COR-L47 (cell line): ENCODE measurements at regions not wholly inside any gene's neighbourhood (a gene's known extent, or its start where the extent isn't known, plus 50 kb on each side); places are given as distances from the start of the nearest gene placed in this dataset.
"Not testable (repeated sequence)": the region's sequence is repeated elsewhere in the genome, so short reads cannot be mapped to it uniquely, and the experiment has no call there.

Source experiments
- DNase-seq: peaks from one replicate; lab custom pipeline; 2025; lab: John Stamatoyannopoulos, UW

DNA sequence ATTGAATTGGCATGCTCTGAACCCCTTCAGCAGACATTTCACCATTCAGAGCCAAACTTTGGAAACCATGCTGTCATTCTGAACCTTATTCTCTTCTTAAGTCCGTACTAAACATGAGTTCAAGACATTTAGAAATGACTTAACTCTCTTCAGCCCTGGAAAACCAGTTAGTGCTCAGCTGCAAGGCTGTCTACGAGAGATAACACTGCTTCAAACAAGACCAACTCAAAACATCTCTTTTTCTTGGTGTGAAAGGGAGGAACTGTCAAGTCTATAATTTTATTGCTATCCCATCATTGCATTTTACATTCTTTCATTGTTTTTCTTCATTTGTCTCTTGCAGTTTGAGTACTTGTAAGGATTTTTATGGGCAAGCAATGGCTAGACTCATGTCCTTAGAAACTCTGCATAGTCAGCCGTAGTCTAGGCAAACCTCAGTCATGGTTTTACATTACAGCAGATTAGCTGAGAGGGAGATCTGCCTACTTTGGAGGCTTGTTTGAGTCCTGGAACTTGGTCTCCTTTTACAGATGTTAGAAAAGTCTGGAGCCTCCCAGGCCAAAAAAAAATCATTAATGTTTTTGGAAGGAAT is 120.6 kb upstream of the JADE1 start:
- DNase-seq = no peak

GRCh38 chr4:128688033-128688721 is 121.3 kb upstream of the JADE1 start:
- no peak for DNase-seq

DNA sequence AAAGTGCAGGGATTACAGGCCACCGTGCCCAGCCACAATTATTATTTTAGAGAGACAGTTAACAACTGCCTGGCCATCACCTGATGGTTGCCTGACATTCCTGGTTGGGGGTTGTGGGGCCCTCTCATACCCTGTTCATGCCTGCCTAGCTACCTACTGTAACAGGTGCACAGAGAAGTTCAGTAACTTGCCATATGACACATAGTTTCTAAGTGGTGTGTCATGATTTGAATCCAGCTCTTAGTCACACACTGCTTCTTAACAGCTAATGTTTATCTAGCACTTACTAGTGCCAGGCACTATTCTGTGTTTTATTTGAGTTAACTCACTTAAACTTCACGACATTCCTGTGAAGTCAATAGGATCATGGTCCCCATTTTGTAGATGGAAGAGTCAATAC is 122.7 kb upstream of the JADE1 start:
- DNase-seq = no peak

- no peak for DNase-seq
Observed at GRCh38 chr4:128686032-128686465, 123.5 kb upstream of the JADE1 start.

DNA sequence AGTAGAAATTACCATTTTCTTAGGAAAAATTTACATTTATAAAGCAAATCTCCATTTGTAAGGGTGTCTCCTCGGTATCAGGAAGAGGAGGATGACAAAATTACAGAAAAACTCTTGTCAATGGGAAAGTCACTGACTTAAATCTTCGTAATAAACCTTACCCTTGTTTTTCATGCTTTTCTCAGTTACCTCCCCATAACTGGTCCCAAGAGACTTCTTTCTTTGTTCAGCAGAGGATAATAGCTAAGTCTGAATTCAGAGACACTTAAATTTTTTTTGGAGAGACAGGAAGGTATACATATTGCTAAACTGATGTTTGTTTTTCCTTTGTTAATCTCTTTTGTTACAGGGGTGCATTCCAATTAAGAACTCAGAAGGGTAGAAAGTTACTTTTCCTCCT is 125.5 kb upstream of the JADE1 start:
- DNase-seq = no peak

DNA sequence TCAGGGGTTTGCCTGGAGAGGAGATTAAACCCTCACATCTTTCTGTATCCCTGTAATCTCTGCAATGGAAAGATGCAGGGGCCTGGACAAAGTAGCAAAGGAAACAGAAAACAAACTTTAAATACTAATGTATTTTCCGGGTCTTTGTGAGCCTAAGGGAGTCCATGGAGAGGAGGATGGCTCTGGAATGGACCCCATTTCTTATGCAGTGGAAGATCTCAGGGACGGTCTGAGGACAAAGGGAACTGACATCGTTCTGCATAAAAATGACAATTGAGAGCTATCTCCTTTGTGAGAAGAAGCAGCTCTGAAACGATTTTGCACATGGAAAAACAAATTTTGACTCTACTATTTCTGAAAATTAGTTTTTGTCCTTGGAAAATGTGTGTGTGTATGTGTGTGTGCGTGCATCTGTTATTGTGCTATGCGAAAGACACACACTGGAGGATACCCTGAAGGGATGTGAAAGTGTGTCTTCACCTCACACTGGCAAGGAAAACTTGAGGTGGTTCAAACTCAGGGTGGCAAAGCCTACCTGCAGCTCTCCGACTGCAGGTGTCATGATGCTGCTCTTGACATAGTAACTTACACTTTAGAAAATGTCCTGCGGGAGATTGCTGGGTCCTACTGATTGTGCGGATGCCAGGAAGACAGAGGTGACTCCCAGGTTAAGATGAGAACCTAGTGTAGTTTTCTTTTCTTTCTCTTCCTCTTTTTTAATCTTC is 126.4 kb upstream of the JADE1 start:
- no peak for DNase-seq

GRCh38 chr4:128676095-128676494 is 133.4 kb upstream of the JADE1 start:
- no peak for DNase-seq

GRCh38 chr4:128675083-128675482 is 134.4 kb upstream of the JADE1 start:
- DNase-seq = no peak

GRCh38 chr4:128673159-128673558 is 136.3 kb upstream of the JADE1 start:
- not testable (repeated sequence) for DNase-seq

DNA sequence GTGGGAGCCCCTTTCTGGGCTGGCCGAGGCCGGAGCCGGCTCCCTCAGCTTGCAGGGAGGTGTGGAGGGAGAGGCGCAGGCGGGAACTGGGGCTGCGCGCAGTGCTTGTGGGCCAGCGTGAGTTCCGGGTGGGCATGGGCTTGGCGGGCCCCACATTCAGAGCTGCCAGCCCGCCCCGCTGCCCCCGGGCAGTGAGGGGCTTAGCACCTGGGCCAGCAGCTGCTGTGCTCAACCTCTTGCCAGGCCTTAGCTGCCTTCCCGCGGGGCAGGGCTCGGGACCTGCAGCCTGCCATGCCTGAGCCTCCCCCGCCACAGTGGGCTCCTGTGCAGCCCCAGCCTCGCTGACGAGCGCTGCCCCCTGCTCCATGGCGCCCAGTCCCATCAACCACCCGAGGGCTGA is 136.9 kb upstream of the JADE1 start:
- not testable (repeated sequence) for DNase-seq

GRCh38 chr4:128670513-128670912 is 139.0 kb upstream of the JADE1 start:
- DNase-seq = no peak

DNA sequence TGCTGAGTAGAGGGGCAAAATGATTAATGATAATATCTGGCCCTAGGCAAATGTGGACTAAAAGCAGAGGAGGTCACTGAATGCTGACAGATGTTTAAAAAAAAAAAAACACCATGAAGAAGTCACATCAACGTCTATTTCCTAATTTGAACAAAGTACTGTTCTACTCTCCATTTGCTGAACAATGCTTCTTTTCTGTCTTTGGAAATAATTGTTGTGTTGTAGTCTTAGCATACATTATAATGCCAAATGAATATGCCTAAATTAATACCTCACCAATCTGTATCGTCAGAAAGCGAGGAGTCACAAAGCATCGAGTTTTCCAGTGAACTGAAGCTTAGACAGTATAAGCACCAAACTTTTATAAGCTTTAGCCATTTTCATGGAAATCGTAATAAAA is 140.9 kb upstream of the JADE1 start:
- no peak for DNase-seq

- DNase-seq = no peak
Observed at GRCh38 chr4:128665514-128665913, 144.0 kb upstream of the JADE1 start.

DNA sequence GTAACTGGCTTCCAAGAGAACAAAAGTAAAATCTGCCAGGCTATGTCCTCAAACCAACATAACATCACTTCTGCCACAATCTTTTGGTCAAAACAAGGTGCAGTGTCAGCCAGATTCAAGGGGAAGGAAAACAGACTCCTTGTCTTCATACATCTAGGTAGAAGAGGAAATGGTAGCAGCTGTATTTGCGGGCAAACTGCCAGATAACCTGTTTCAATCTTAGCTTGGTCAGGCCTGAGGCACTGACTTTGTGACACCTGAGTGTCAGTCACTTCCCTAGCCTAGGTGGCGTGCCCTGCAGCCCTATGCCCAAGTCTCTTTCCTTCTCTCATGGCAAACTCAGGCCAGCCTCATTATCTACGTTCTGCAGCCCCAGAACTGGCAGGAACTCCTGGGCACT is 146.2 kb upstream of the JADE1 start:
- peak; percentile 4 for DNase-seq

DNA sequence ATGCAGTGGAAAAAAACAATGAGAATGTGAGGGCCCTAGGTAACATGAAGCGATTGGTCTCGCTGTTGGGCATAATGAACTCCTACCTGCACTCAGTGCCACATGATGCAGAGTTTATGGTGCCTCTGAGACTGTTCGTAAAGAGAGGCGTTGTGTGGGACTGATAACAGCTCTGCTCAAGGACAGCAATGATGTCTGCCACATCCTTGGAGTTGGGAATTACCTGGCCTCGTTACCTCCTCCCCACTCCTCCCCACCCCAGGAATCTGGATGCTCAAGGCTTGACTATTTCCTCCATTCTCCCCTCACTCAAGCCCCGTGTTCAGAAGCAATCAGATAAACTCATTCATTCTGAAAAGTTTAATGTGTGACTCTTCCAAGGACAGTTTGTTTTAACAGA is 148.0 kb upstream of the JADE1 start:
- no peak for DNase-seq

DNA sequence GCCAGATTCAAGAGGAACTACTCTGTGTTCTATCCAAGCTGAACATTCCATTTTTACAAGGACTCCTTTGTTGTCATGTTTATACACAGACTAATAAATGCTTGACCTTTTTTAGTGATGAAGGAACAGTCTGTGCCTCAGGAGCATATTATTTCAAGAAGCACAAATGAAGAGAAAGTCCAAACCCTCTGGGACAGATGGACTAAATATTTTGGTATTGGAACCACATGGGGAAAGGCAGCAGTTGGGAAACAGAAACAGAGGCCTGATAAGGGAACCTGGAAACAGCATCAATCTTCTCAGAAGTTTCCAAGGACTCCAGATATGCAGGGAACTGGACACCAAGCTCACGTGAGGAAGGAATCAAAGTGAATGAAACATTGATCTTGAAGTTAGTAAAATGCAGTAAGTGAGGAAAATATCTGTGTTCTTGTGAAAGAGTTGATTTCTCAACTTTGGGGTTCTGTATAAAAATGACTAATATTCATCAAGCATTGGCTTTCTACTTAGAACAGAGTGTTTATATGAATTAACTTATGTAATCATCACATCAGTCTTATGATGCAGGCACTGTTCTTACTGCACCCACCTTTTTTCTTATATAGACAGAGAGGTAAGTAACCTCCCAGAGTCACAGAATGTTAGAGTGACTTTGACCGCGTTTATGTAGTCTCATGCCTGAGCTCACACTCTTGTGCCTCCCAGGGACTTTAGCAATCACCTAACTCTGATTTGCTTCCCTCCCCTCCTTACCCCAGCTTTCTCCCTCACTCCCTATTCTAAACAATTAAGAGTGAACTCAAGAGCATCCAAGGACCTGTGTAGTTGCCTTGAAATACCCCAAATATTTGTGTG is 148.9 kb upstream of the JADE1 start:
- DNase-seq = no peak

DNA sequence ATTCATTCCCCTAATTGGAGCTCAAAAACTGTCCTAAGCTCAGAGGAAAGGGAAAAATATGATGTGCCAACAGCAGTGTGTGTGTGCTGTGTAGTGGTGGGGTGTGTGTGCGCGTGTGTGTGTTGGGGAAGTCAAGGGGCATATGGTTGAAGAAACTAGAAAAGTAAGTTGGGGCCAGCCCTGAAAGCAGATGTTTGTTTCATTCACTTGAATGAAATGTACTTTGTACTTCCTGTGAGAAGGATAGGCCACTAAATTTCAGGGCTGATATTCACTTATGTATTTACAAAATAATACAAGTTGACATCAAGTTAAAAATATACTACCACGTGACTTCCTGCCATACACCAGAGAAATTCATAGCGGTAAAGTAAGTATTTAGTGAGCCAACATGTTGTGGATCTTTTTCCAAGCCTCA is 151.3 kb upstream of the JADE1 start:
- DNase-seq = no peak

DNA sequence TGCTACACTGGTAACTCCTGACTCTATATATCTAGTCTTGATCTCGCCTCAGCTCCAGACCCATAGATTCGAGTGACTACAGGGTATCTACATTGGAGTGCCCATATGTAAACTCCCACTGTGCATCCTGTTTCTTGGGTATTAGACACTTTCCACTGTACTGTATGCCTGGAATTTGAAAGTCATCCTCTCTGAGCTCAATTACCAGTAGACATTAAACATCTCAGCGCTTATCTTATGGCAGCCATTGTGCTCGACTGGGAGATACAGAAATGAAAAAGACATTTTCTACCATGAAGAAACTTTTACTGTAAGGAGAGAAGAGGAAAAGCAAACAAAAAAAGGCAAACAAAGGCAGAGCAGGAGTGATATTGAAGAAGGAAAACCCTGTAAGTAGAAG is 151.9 kb upstream of the JADE1 start:
- no peak for DNase-seq

DNA sequence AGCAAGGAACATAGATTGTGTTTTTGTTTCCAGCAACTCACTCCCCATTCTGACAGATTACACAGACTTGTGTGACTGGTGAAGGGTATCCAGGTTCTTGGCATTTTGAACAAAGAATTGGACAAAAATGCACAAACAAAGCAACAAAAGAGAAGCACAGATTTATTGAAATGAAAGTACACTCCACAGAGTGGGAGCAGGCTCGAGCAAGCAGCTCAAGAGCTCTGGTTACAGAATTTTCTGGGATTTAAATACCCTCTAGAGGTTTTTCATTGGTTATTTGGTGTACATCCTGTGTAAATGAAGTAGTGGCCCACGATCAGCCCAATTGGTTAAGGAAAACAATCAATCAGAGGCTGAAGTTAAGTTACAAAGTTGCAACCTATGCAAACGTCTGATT is 155.0 kb upstream of the JADE1 start:
- DNase-seq = no peak

DNA sequence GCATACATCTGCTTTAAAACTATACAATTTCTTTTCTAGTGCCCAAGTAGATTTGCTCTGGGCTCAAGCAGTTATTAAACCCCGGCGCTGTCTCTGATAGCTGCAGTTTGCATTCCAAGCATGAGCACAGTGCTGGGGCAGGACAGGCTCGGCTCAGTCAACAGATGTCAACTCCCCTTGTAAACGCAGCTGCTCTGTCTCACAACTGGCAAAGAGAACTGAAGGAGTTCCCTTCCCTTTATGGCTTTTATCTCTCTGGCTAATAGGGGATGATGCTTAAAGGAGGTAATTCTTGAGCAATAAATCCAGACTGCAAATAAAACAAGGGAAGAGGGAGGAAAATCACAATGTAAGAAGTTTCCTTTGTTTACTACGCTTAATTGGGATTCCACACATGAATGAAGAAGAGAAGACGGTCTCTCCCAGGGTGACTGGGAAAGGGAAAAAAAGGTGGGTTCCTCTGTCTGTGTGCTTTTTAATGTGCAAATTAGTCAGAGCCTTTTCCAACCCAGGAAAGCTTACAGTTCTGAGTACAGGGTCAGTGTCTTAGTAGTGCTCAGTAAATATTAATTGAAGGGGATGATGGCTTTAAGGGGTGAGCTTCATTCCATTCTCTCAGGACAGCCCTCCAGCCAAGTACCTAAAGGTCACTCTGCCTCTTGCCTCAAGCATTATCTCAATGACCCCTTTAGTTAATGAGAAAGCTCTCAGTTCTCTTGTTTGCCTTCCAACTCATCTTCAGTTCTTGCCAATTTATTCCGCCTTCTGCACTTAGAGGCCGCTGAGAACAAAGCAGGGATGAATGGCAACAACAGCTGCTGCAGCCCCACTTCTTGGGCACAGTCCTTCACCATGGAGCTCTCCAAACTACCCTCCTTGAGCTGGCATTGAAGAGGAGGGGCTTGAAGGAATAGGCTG is 155.7 kb upstream of the JADE1 start:
- DNase-seq = no peak

- no peak for DNase-seq
Observed at GRCh38 chr4:128649575-128650205, 159.8 kb upstream of the JADE1 start.
